H54 (cell line): ENCODE measurements at regions not wholly inside any gene's neighbourhood (a gene's known extent, or its start where the extent isn't known, plus 50 kb on each side); places are given as distances from the start of the nearest gene placed in this dataset.

Source experiments
- DNase-seq: peaks from one replicate; pipeline ENCODE4 v3.0.0; 2011; ENCODE audit warnings: low spot score, mixed read lengths; ENCODE audit not compliant: insufficient read length
- FAIRE-seq: peaks from 3 replicates; lab custom pipeline; 2011; peaks lifted over from hg19 to GRCh38; lab: Jason Lieb, UNC
- POLR2A ChIP-seq: IDR thresholded peaks from 2 replicates; pipeline ENCODE4 v1.6.1; 2011; ENCODE audit warnings: low read depth, mild to moderate bottlenecking, low read length

DNA sequence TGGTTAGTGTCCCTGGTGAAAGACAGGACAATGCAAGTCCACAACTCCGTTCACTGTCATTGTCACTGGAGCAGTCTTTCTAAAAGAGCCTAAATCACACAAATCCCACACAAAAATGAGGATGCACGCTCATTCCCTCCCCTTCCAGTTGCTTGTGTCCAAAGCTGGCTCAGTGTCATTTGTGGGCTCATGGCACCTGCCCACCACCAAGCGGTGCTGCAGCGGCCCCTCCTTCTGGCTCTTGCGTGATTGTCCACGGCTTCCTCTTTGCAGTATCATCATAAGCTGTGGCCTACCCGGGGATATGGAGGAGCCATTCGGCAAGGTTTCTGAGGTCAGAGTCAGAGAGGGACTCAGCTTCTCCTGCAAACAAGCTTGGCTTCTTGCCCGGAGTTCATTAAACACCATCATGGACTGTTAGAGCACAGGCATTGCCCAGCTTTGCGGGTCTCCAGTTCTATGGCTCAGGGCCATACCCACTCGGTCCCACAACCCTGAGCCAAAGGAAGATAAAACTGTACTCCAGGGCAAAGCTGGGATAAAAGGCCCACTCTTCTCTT lies 179.4 kb upstream of the AGAP1 start:
- no peak for FAIRE-seq

DNA sequence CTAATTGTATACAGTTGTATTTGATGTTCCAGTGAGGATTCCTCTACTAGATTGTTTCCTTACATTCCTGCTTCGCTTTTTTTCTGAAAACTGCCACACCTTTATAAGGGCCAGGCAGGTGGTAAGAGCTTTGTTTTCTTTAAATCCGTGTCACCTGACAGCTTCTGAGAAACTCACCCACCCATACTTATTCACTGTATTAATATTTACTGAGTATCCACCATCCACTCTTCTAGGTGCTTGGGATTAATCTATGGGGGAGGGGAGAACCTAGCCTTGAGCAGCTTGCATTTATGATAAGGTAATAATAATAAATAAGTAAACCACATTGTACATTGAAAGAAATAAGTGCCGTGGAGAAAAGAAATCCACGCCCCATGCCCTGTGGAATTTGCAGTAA lies 174.7 kb upstream of the AGAP1 start:
- DNase-seq (no peak), FAIRE-seq (no peak)
- no peak for TF ChIP-seq POLR2A

More for the DNA sequence above, 179.4 kb upstream of the AGAP1 start:
- TF ChIP-seq POLR2A: no peak
- no peak for DNase-seq

DNA sequence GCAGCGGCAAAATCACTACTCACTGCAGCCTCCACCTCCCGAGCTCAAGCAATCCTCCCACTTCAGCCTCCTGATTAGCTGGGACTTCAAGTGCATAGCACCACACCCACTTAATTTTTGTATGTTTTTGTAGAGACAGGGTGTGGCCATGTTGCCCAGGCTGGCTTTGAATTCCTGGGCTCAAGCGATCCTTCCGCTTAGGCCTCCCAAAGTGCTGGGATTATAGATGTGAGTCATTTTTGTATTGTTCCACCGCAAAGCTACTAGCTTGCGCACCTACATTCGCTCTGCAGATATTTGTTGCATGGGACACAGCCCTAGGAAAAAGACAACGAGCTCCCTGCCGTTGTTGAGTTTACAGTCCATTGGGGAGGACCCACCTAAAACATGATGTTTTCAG lies 173.5 kb upstream of the AGAP1 start:
- no peak for FAIRE-seq
- DNase-seq: no peak
- no peak for TF ChIP-seq POLR2A

DNA sequence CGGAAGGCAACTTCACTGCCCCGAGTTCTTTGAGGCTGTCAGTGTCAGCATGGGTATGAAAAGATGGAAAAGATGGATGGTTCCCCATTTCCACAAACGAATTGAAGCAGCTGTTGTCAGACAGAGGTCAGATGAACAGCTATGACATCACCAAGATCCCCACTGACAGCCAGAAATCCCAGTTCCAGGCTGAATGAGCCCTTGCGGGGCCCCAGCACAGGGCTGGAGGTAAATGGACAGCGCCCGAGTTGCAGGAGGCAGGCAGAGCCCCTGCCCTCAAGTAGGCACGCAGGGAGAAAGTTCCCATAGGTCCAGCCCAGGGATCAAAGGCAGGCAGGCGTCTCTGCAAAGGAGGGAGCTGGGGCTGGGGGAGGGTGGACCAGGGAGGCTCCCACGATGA lies 169.5 kb upstream of the AGAP1 start:
- TF ChIP-seq POLR2A: no peak
- DNase-seq: no peak
- FAIRE-seq: no peak

DNA sequence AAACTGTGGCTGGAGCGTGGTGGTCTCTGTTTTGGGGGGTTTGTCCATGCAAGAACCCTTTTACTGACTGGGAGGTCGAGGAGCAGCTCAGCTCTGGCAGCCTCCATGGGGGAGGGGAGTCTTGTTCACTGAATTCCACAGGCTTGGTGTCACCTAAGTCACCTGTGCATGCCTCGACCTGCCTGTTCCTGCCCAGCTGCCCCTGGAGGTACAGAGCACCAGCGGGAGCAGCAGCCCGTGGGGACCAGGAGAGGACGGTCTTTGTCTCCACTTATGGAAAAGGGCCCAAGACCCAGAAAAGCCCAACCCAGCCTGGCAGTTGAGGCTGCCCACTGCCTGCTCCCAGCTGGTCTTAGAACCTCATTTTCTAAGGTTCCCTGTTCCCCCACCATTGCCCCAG lies 168.7 kb upstream of the AGAP1 start:
- FAIRE-seq (no peak), DNase-seq (no peak)
- TF ChIP-seq POLR2A: no peak

DNA sequence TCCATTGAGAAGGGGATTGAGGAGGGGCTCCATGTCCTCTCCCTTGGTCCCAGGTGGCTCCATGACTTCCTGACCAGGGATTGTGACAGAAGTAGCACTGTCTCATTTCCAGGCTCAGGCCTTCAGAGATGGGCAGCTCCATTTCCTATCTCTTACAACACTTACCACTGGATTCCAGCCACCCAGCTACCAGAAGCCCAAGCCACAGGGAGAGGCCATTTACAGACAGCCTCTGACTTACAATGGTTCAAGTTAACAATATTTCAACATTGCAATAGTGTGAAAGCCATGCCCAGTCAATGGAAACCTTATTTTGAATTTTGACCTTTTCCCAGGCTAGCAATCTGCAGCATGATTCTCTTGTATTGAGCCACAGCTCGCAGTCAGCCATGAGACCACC lies 164.9 kb upstream of the AGAP1 start:
- DNase-seq: no peak
- TF ChIP-seq POLR2A: no peak
- FAIRE-seq: no peak

DNA sequence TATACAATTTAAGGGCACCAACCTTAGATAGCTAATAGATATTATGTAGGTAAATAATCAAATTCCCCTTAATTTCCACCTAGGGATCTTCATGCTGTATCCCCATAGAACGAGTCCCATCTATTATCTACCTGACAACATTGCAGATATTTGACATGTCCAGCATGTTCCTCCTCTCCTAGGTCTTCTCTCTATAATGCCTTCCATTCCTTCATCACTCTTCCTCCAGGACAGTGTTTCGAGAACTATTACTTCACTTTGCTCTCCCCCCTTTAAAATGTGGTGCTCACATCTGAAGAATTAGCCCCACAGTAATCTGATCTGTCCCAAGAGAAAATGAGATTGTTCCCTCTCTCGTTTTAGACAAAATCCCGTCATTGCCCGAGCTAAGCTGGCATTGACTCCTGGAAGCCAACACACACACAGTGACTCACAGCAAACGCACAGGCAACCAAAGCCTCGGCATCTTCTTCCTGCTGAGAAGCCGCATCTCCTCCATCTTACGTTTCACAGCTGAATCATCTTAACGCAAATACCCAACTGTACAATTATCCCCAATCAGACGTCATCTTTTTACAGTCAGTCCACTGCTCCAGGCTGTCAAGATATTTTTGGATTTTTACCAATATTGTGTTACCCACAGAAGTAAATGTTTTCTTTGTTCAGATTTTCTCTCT lies 162.9 kb upstream of the AGAP1 start:
- DNase-seq (peak; percentile 66), FAIRE-seq (peak; percentile 92)
- TF ChIP-seq POLR2A: no peak

DNA sequence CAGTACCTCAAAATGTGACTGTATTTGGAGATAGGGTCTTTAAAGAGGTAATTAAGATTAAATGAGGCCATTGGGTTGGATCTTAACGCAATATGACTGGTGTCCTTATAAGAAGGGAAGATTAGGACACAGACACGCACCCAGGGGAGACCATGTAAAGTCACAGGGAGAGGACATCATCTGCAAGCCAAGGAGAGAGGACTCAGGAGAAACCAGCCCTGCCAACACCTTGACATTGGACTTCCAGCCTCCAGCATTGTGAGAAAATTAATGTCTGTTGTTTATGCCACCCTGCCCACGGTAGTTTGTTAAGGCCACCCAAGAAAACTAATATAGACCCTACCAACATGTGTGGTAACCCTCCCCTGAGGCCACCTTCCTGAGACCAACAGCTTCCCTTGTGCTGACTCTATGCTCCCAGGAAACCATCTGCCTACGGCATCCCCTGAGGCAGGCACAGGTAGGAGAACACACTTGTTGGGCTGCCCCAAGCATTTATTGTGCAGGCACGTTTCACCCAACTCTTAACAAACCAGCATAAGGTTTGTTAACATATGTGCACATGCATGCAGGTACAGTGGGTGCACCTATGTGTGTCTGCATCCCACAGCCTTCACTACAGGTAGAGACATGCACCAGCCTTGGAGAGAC lies 161.5 kb upstream of the AGAP1 start:
- FAIRE-seq (no peak), DNase-seq (no peak)
- TF ChIP-seq POLR2A: no peak

DNA sequence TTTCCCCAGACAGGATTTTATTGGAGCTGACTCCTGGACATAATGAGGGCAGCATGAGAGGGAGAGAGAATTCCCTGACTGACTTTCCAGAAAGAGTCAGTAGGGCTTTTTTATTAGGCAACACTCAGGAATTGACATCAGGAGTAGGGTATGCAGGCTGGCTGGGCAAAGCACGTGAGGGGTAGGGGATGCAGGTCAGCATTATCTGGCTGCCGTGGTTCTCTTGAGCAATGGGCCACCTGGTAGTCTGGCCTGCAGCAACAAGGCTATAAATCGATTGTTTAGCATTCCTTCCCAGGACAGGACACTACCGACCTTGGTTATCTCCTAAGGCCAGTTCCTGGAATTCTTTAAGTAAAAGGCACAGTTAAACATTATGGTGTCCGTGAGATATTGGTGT lies 160.8 kb upstream of the AGAP1 start:
- DNase-seq (no peak), FAIRE-seq (no peak)
- no peak for TF ChIP-seq POLR2A

DNA sequence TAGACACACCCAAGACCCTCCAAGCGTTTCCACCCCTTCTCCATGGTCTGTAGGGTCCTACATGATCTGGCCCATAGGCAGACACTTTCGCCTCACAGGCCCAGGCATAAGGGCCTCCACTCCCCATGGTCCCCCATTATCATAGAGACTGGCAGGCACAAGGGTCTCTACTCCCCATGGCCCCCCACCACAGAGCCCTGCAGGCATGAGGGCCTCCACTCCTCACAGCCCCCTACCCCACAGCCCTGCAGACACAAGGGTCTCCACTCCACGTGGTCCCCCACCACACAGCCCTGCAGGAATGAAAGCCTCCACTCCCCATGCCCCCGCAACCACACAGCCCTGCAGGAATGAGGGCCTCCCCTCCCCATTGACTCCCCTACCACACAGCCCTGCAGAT lies 159.7 kb upstream of the AGAP1 start:
- FAIRE-seq: no peak
- TF ChIP-seq POLR2A: no peak
- no peak for DNase-seq

DNA sequence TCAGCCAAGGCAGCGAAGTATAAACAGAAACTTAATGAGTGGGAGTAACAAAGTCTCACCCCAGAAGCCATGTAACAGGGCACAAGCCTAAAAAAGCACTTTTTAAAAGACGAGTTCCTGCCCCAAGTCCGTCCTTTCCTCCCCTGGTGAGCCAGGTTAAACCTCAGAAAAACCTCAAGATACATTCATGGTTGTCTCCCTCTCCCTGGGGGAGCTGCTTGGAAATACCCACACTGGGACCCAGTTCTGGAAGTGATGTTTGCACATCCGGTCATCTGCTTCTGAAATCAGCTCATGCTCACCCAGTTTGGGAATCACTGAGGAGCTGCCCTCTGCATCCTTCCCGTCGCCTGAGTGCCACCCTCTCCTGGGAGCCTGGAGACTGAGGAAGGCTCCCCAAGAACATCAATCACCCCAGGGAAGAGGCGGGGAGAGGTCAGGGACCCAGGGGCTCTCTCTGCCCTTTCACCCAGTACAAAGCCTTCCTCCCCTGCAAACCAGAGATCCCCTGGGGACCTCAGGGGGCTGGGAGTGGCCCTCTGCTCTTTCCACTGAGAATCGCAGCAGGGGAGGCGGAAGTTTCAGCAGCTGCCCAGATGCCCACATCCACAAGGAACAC lies 150.6 kb upstream of the AGAP1 start:
- no peak for TF ChIP-seq POLR2A
- DNase-seq (no peak), FAIRE-seq (no peak)

DNA sequence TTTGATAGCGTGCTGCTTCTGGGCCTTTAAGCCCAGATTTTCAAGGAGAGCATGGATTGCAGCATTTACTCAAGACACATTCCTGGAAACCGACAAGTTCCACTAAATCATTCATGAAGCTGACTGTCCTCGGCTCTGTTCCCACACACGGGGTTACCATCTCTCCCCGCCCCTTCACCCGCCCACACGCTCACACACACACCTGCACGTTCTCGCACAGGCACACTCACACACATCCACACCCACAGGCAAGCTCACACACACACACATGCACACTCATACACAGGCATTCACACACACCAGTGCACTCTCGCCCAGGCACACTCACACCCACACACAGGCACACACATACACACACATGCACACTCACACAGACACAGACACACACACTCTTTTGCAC lies 150.0 kb upstream of the AGAP1 start:
- no peak for FAIRE-seq

DNA sequence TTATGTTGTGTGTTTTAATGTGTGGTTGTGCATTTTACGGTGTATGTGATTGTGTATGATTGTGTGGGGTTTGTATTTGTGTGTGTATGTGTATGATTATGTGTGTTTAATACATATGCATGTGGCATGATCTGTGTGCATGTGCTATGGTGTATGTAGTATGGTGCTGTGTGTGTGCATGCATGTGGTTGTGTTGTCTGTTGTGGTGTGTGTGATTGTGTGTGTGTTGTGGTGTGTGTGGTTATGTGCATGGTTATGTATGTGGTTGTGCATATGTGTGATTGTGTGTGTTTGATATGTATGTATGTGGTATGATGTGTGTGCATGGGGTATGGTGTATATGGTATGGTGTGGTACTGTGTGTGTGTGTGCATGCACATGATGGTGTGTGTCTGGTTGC lies 148.1 kb upstream of the AGAP1 start:
- TF ChIP-seq POLR2A: no peak

More for the DNA sequence above, 150.0 kb upstream of the AGAP1 start:
- no peak for TF ChIP-seq POLR2A
- no peak for DNase-seq

DNA sequence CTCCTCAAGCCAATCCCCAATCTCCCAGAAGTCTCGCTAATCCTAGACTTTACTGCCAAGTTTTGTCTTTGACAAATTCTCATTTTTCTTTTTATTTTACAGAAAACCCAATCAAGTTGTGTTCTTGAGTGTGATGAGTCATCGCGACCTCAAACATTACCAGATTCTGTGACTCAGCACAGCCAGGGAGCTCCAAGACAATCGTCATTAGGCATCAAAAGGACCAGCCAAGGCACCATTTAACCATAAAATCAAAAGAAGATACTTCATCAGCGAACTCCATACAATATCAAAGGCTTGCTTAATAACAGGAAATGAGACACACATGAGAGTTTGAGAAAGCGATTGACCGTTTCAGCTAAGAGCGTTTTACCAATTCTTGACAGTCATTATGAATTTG lies 146.2 kb upstream of the AGAP1 start:
- no peak for TF ChIP-seq POLR2A
- FAIRE-seq (no peak), DNase-seq (peak; percentile 45)

More for the DNA sequence above, 148.1 kb upstream of the AGAP1 start:
- no peak for DNase-seq
- FAIRE-seq: no peak
